Heart left ventricle (tissue), 16 donors: ENCODE measurements at regions not wholly inside any gene's neighbourhood (a gene's known extent, or its start where the extent isn't known, plus 50 kb on each side); places are given as distances from the start of the nearest gene placed in this dataset.

ENCODE experiments used
- ATAC-seq, 4 donors: fragments of 200-7000 bp; cut with Tn5 transposase; one replicate each; pipeline ENCODE4 v1.9.1; 2020 to 2022; ENCODE audit warnings: moderate library complexity in 4 of 4, mild to moderate bottlenecking in 3 of 4, moderate number of reproducible peaks in 1 of 4
- DNase-seq, 5 donors: peaks; one replicate each; pipeline ENCODE4 v3.0.0-alpha.2; 2020
- H3K27ac ChIP-seq, 12 donors: fragments of 200-600 bp; sonication (generic) in 4 of 12; one replicate each; pipeline versions ENCODE4 v1.5.0 to v1.8.0; 2016 to 2022; ENCODE audit warnings: mild to moderate bottlenecking in 2 of 12
- H3K27me3 ChIP-seq, 9 donors: fragments of 200-600 bp; sonication (generic) in 2 of 9; one replicate each; pipeline versions ENCODE4 v1.5.1 to v1.8.0; 2016 to 2022; ENCODE audit warnings: mild to moderate bottlenecking in 3 of 9
- H3K36me3 ChIP-seq, 9 donors: fragments of 200-600 bp; sonication (generic) in 2 of 9; one replicate each; pipeline versions ENCODE4 v1.5.0 to v1.8.0; 2018 to 2022; ENCODE audit warnings: mild to moderate bottlenecking in 2 of 9
- H3K4me1 ChIP-seq, 12 donors: fragments of 200-600 bp; sonication (generic) in 4 of 12; one replicate each; pipeline versions ENCODE4 v1.5.0 to v1.8.0; 2016 to 2022; ENCODE audit warnings: mild to moderate bottlenecking in 3 of 12
- H3K4me3 ChIP-seq, 12 donors: fragments of 200-600 bp; sonication (generic) in 4 of 12; one replicate each; pipeline versions ENCODE4 v1.5.0 to v1.8.0; 2017 to 2022; ENCODE audit warnings: mild to moderate bottlenecking in 9 of 12, moderate library complexity in 4 of 12
- H3K9me3 ChIP-seq, 12 donors: fragments of 200-600 bp; sonication (generic) in 4 of 12; one replicate each; pipeline versions ENCODE4 v1.5.0 to v1.8.0; 2016 to 2022; ENCODE audit warnings: mild to moderate bottlenecking in 1 of 12
- POLR2A ChIP-seq, 2 donors: fragments of 450-650 bp; IDR thresholded peaks; one replicate each; pipeline ENCODE4 v1.6.1; 2017; ENCODE audit warnings: antibody characterized with exemption in 2 of 2, mild to moderate bottlenecking in 2 of 2, moderate library complexity in 2 of 2
- WGBS, 4 donors: extraction: QIAGEN DNeasy Blood & Tissue Kit in 2 of 4; methylation state at CpG; one replicate each; pipeline versions ENCODE4 v1.1.5 to v1.1.7; 2013 to 2018; 5-methylcytosine and 5-hydroxymethylcytosine counted together
- intact Hi-C, 10 donors: fragments of 100-400 bp; cut with DNase I; formaldehyde crosslinking; loops; one replicate each; pipeline versions ENCODE4 v1.11.1 to v1.14.2; 2022
- TF ChIP-seq, protein P1 (sequence below), 12 donors: fragments of 200-600 bp; sonication (generic) in 4 of 12; IDR thresholded peaks; one replicate each; pipeline versions ENCODE4 v1.5.0 to v1.8.0; 2018 to 2022; ENCODE audit warnings: antibody characterized with exemption in 12 of 12, mild to moderate bottlenecking in 5 of 12
- donor health status: ischemic (EF 13 %, LVEDD 7.1; RV severe dilation, severe dysfunction).
- donor health status: healthy with polysubstance abuse.
- donor health status: DM: no; HTN: yes; CAD: no.
- donor health status: DM: no; HTN: no; CAD: no.
- donor health status: ischemic (EF 25% LVEDD 6.9; RV normal size, moderate dysfunction).
- donor health status: ischemic (EF 25% LVEDD 5.7; RV mildly dilated, moderate dysfunction).
- donor health status: healthy.
- donor health status: DM: yes; HTN: yes; CAD: no.
- donor health status: ischemic (EF 35%, LVEDD 5.7; RV mildly dilated, moderate dysfunction).
- donor health status: nonischemic (EF 11% LVEDD 7.7; RV severe dilation, severe dysfunction).
- donor health status: DM: yes; HTN: yes; CAD: no.
- donor health status: PGD.
- donor health status: ischemic (EF 29% LVEDD 5.4; RV normal size, mild dysfunction).
- donor health status: nonischemic (EF 23%, LVEDD 6.1; RV moderate dilation, normal function).

DNA sequence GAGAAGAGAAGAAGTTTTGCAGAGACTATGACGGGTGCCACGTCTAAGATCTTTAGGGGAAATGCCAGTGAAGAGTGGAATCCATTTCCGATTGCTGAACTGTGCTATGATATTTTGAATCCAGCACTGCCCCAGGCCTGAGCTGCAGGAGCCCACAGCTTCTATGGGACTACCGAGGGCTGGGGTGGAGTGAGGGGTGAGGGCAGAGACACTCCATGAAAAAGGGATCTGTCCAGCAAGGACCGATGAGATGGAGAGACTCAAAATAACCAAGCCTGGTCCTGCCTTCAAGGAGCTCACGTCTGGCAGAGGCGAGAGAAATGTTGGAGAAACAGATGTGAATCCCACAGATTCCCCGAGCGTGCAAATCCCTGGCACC is 79.8 kb upstream of the MEF2A start:
- H3K4me3 ChIP-seq: peak overlapping the region in 10 of 12 donors; percentile 13 to 56 (median 46)
- DNase-seq (no peak), ATAC-seq (peak; percentile 13 to 30 (median 21))
- peak overlapping the region; percentile 7 to 91 (median 82) for H3K27ac ChIP-seq
- peaks cover 0 to 35% (median 27%) of the 10 kb centered on the region in 12 donors for H3K4me1 ChIP-seq
- WGBS, 4 donors: 18 to 28% (median 21%) methylated on average over 9 of the region's 9 CpGs
- no peaks in the 10 kb centered on the region for H3K9me3 ChIP-seq
- no peaks in the 10 kb centered on the region for H3K36me3 ChIP-seq
- TF ChIP-seq, protein P1, sequence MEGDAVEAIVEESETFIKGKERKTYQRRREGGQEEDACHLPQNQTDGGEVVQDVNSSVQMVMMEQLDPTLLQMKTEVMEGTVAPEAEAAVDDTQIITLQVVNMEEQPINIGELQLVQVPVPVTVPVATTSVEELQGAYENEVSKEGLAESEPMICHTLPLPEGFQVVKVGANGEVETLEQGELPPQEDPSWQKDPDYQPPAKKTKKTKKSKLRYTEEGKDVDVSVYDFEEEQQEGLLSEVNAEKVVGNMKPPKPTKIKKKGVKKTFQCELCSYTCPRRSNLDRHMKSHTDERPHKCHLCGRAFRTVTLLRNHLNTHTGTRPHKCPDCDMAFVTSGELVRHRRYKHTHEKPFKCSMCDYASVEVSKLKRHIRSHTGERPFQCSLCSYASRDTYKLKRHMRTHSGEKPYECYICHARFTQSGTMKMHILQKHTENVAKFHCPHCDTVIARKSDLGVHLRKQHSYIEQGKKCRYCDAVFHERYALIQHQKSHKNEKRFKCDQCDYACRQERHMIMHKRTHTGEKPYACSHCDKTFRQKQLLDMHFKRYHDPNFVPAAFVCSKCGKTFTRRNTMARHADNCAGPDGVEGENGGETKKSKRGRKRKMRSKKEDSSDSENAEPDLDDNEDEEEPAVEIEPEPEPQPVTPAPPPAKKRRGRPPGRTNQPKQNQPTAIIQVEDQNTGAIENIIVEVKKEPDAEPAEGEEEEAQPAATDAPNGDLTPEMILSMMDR (IDR thresholded peaks at IDR 0.05): no peak
- no peak for TF ChIP-seq POLR2A (IDR thresholded peaks at IDR 0.05)
- H3K27me3 ChIP-seq: no peaks in the 10 kb centered on the region
- intact Hi-C loops: loop anchor here in 3 of 10 donors (1.0 to 10.0 kb wide), 5 partner anchors 21 to 201 kb away; no protein-coding TSS in a partner anchor

DNA sequence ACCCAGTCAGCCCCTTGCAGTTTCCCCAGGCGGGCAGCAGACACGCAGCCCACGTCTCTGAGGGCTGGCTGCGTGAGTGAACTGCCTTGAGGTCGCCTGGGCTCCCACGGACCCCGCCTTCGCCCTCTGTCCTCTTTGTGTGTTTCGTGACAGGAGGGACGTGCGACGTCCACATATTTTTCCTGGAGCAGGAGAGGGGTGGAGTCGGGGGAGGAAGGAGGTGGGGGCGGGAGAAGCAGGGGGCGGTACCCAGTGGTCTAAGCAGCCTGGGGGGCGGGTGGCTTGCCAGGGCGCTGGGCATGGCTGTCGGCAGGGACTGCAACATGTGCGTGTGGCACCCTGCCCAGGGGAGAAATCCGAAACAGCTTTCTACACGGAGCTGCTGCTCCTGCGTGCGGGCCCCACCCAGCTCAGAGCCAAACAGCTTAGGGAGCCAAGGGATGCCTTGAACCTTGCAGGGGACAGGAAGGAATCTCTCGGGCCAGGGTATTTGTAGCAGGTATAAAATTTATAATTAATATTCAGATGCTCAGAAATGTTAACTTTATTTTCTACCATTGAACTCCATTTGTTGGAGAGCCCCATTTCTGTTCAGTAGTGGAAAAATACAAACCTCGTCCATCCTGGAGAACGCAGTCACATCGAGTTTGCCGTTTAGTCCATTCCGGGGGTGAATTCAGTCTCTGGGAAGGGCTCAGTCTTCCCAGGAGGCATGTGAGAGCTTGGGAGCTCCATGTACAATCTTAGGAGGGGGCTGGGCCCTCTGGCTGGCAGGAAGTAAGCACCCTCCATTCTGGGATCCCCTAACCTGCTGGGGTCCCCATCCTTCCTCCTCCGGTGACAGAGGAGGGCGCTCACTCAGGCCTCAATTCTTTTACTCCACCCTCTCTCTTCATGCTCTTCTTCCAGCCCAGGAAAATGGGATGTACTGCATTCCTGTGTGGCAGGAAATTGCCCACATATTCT is 79.1 kb upstream of the MEF2A start:
- intact Hi-C loops: loop anchor here in 3 of 10 donors (1.0 to 10.0 kb wide), 5 partner anchors 20 to 202 kb away; no protein-coding TSS in a partner anchor

DNA sequence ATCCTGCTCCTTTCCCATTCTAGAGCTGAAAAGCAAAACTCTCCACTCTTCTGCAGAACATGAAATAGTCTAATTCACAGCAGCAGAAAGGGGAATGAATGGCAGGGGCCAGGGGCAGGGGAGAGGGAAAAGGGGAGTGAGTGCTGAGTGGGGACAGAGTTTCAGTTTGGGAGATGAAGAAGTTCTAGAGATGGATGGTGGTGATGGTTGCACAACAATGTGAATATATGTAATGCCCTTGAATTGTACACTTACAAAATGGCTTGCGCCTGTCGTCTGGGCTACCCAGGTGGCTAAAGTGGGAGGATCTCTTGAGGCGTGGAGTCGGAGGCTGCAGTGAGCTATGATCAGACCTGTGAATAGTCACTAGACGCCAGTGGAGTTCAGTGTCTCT is 78.5 kb upstream of the MEF2A start:
- Histone ChIP-seq H3K36me3 (no peaks in the 10 kb centered on the region), H3K4me3 (peak overlapping the region in 1 of 12 donors; percentile 38), H3K27me3 (no peaks in the 10 kb centered on the region), H3K27ac (peak overlapping the region; percentile 20 to 91 (median 82)), H3K4me1 (peaks cover 0 to 35% (median 27%) of the 10 kb centered on the region in 12 donors), H3K9me3 (no peaks in the 10 kb centered on the region)
- intact Hi-C loops: loop anchor here in 3 of 10 donors (2.0 to 10.0 kb wide), 4 partner anchors 19 to 203 kb away; no protein-coding TSS in a partner anchor
- no peak for ATAC-seq
- no peak for DNase-seq
- WGBS, 4 donors: 86 to 90% (median 89%) methylated on average over 5 of the region's 5 CpGs
- TF ChIP-seq, protein P1 (IDR thresholded peaks at IDR 0.05): no peak
- no peak for TF ChIP-seq POLR2A (IDR thresholded peaks at IDR 0.05)

More for the DNA sequence above, 79.1 kb upstream of the MEF2A start:
- H3K4me1 ChIP-seq: peaks cover 0 to 35% (median 27%) of the 10 kb centered on the region in 12 donors
- TF ChIP-seq, protein P1 (IDR thresholded peaks at IDR 0.05): no peak
- TF ChIP-seq POLR2A (IDR thresholded peaks at IDR 0.05): peak in 1 of 2 donors; percentile 34
- H3K9me3 ChIP-seq: no peaks in the 10 kb centered on the region
- no peaks in the 10 kb centered on the region for H3K27me3 ChIP-seq
- DNase-seq (peak; percentile 84 to 94 (median 93)), ATAC-seq (peak; percentile 84 to 94 (median 93))
- H3K27ac ChIP-seq: peak overlapping the region; percentile 20 to 91 (median 82)
- peak overlapping the region in 10 of 12 donors; percentile 13 to 56 (median 46) for H3K4me3 ChIP-seq
- no peaks in the 10 kb centered on the region for H3K36me3 ChIP-seq
- WGBS, 4 donors: 4 to 7% (median 5%) methylated on average over 25 to 31 of the region's 31 CpGs

DNA sequence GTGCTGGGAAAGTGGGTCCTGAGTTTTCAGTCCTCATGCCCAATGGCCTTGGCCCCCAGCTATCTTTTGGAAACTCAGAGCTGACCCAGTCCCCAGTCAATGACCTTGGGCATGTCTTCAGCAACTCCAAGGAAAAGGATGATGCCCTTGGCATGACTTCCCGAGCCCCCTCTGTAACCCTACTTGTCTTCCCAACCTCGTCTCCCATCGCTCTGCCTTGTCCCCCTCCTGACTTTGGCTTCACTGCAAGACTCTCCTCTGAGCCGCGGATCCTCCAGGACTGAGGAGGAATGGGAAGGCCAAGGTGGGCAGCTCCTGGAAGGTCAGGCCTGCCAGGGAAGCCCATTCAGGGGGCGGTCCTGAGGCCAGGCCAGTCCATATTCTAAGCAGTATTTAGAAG is 73.5 kb upstream of the MEF2A start:
- no peak for TF ChIP-seq POLR2A (IDR thresholded peaks at IDR 0.05)
- TF ChIP-seq, protein P1 (IDR thresholded peaks at IDR 0.05): no peak
- WGBS, 4 donors: 96 to 99% (median 97%) methylated on average over 5 to 6 of the region's 6 CpGs
- no peak overlapping the region for H3K4me3 ChIP-seq
- peaks cover 0 to under 1% (median 0%) of the 10 kb centered on the region in 12 donors for H3K9me3 ChIP-seq
- no peaks in the 10 kb centered on the region for H3K36me3 ChIP-seq
- H3K27ac ChIP-seq: no peak overlapping the region
- DNase-seq (no peak), ATAC-seq (no peak)
- intact Hi-C loops: no loop called here
- peaks cover 0 to 25% (median 18%) of the 10 kb centered on the region in 12 donors for H3K4me1 ChIP-seq
- H3K27me3 ChIP-seq: no peaks in the 10 kb centered on the region
